8988T (cell line): ENCODE measurements at regions not wholly inside any gene's neighbourhood (a gene's known extent, or its start where the extent isn't known, plus 50 kb on each side); places are given as distances from the start of the nearest gene placed in this dataset.
A peak's percentile ranks its signal among the peaks of the same experiment; 100 is the strongest.

Experiments used
- DNase-seq: peaks from one replicate; pipeline ENCODE4 v3.0.0; 2011

- DNase-seq: no peak
These were observed 209.1 kb downstream of the ERMARD start for GRCh38 chr6:169960521-169960885.

GRCh38 chr6:169960003-169960344 lies 208.6 kb downstream of the ERMARD start:
- DNase-seq: no peak

GRCh38 chr6:169959136-169960002 lies 207.9 kb downstream of the ERMARD start:
- DNase-seq: peak; percentile 8

GRCh38 chr6:169958510-169958909 lies 207.1 kb downstream of the ERMARD start:
- DNase-seq: no peak

- peak; percentile 12 for DNase-seq
These were observed 206.0 kb downstream of the ERMARD start for GRCh38 chr6:169957351-169957963.

- no peak for DNase-seq
These were observed 205.2 kb downstream of the ERMARD start for GRCh38 chr6:169956580-169956979.

- DNase-seq: no peak
These were observed 204.5 kb downstream of the ERMARD start for GRCh38 chr6:169955731-169956437.

- DNase-seq: no peak
These were observed 203.6 kb downstream of the ERMARD start for GRCh38 chr6:169954977-169955376.

- no peak for DNase-seq
These were observed 202.3 kb downstream of the ERMARD start for GRCh38 chr6:169953686-169954085.

- DNase-seq: no peak
These were observed 199.1 kb downstream of the ERMARD start for GRCh38 chr6:169950558-169950957.

GRCh38 chr6:169949511-169950097 lies 198.2 kb downstream of the ERMARD start:
- DNase-seq: no peak

- no peak for DNase-seq
These were observed 195.5 kb downstream of the ERMARD start for GRCh38 chr6:169946971-169947370.

- no peak for DNase-seq
These were observed 193.7 kb downstream of the ERMARD start for GRCh38 chr6:169945117-169945516.

GRCh38 chr6:169944415-169944814 lies 193.0 kb downstream of the ERMARD start:
- no peak for DNase-seq

GRCh38 chr6:169944061-169944337 lies 192.6 kb downstream of the ERMARD start:
- no peak for DNase-seq

- DNase-seq: no peak
These were observed 192.0 kb downstream of the ERMARD start for GRCh38 chr6:169943241-169944060.

- DNase-seq: no peak
These were observed 190.8 kb downstream of the ERMARD start for GRCh38 chr6:169942173-169942572.

- DNase-seq: no peak
These were observed 189.3 kb downstream of the ERMARD start for GRCh38 chr6:169940481-169941271.

- DNase-seq: no peak
These were observed 188.2 kb downstream of the ERMARD start for GRCh38 chr6:169939554-169940164.

- DNase-seq: no peak
These were observed 187.3 kb downstream of the ERMARD start for GRCh38 chr6:169938731-169939130.

GRCh38 chr6:169938262-169938701 lies 186.9 kb downstream of the ERMARD start:
- no peak for DNase-seq
